HCT116 (cell line): ENCODE measurements at regions not wholly inside any gene's neighbourhood (a gene's known extent, or its start where the extent isn't known, plus 50 kb on each side); places are given as distances from the start of the nearest gene placed in this dataset.

Experiments
- ATAC-seq: fragments of 200-7000 bp; cut with Tn5 transposase; 2 replicates; pipeline ENCODE4 v1.9.1; 2020; ENCODE audit warnings: mild to moderate bottlenecking, moderate library complexity
- BruUV-seq: library from RNA; stranded (reverse); fragments of 400-500 nt; replicated peaks from 2 replicates; lab custom pipeline; 2021; lab: Mats Ljungman, UMichigan
- CTCF ChIA-PET: fragments of 300-600 bp; sonication (Branson Sonifier 250); formaldehyde crosslinking; loops from one replicate; lab custom pipeline; 2021; ENCODE audit warnings: antibody characterized with exemption; lab: Charles Lee
- POLR2A ChIA-PET: fragments of 300-600, 350-600 bp; sonication (Branson Sonifier 250); formaldehyde crosslinking; loops from one replicate; lab custom pipeline; 2021; ENCODE audit warnings: antibody characterized with exemption; lab: Charles Lee
- RAD21 ChIA-PET, 2 experiments: fragments of 300-600 bp; sonication (Branson Sonifier 250); formaldehyde crosslinking; loops; one replicate each; lab custom pipeline; 2023; ENCODE audit warnings: low total read pairs in 2 of 2; ENCODE audit not compliant: uncharacterized antibody in 2 of 2, unreplicated experiment in 2 of 2, low non-redundant PET in 1 of 2; lab: Charles Lee
- DNase-seq: peaks from one replicate; pipeline ENCODE4 v3.0.0-alpha.2; 2010; ENCODE audit warnings: low read depth, low spot score
- H2AFZ ChIP-seq: fragments of 200-600 bp; shearing (Covaris generic), sonication (generic); 2 replicates; pipeline ENCODE4 v1.6.1; 2017; ENCODE audit warnings: low read depth, mixed run types, mixed read lengths, antibody characterized with exemption, low read length; ENCODE audit not compliant: poor library complexity, severe bottlenecking
- H3K27ac ChIP-seq: 2 replicates; pipeline ENCODE4 v1.5.1; 2012; ENCODE audit warnings: low read depth, low read length
- H3K27me3 ChIP-seq: fragments of 200-600 bp; sonication (generic); 2 replicates; pipeline ENCODE4 v1.6.1; 2016; ENCODE audit warnings: mixed run types, low read length, mixed read lengths; ENCODE audit not compliant: insufficient read depth
- H3K36me3 ChIP-seq, 2 experiments: fragments of 200-500 bp in 1 of 2; fragments of 200-600 bp in 1 of 2; sonication (Bioruptor generic) in 1 of 2; sonication (generic) in 1 of 2; 2 replicates each; pipeline versions ENCODE4 v1.5.1 to v1.6.1; 2014 to 2016; ENCODE audit warnings: low read length in 2 of 2, inconsistent platforms in 1 of 2, mixed read lengths in 1 of 2, mixed run types in 1 of 2; ENCODE audit not compliant: insufficient read depth in 2 of 2, control insufficient read depth in 1 of 2
- H3K4me1 ChIP-seq, 2 experiments: fragments of 200-600 bp in 1 of 2; sonication (generic) in 1 of 2; 2 replicates each; pipeline versions ENCODE4 v1.5.1 to v1.6.1; 2012 to 2017; ENCODE audit warnings: low read length in 2 of 2, inconsistent platforms in 1 of 2, mild to moderate bottlenecking in 1 of 2, mixed read lengths in 1 of 2, mixed run types in 1 of 2, moderate library complexity in 1 of 2; ENCODE audit not compliant: insufficient read depth in 2 of 2, control insufficient read depth in 1 of 2
- H3K4me2 ChIP-seq: fragments of 200-600 bp; sonication (generic); 2 replicates; pipeline ENCODE4 v1.6.1; 2017; ENCODE audit warnings: mixed run types, low read length, mixed read lengths
- H3K4me3 ChIP-seq, 2 experiments: fragments of 200-600 bp in 1 of 2; sonication (generic) in 1 of 2; replicated peaks in 1 of 2; 2 replicates each; pipeline ENCODE4 v1.5.1; 2011 to 2016; ENCODE audit warnings: low read length in 2 of 2, control low read depth in 1 of 2, low read depth in 1 of 2, mild to moderate bottlenecking in 1 of 2, mixed read lengths in 1 of 2, mixed run types in 1 of 2
- H3K79me2 ChIP-seq: fragments of 200-600 bp; sonication (generic); 2 replicates; pipeline ENCODE4 v1.6.1; 2017; ENCODE audit warnings: mild to moderate bottlenecking, mixed run types, low read length, moderate library complexity, mixed read lengths; ENCODE audit not compliant: insufficient read depth
- H3K9ac ChIP-seq: fragments of 200-600 bp; sonication (generic); 2 replicates; pipeline ENCODE4 v1.6.1; 2016; ENCODE audit warnings: low read length, mixed read lengths
- H3K9me2 ChIP-seq: fragments of 200-600 bp; sonication (generic), shearing (Covaris generic); 2 replicates; pipeline ENCODE4 v1.6.1; 2017; ENCODE audit warnings: mixed run types, mild to moderate bottlenecking, moderate library complexity; ENCODE audit not compliant: insufficient read depth
- H3K9me3 ChIP-seq, 2 experiments: fragments of 200-500 bp in 1 of 2; fragments of 200-600 bp in 1 of 2; sonication (Bioruptor generic) in 1 of 2; sonication (generic) in 1 of 2; 2 replicates each; pipeline ENCODE4 v1.6.1; 2014 to 2017; ENCODE audit warnings: low read length in 2 of 2, mixed read lengths in 2 of 2, inconsistent platforms in 1 of 2, low read depth in 1 of 2, mild to moderate bottlenecking in 1 of 2, mixed run types in 1 of 2, moderate library complexity in 1 of 2; ENCODE audit not compliant: control insufficient read depth in 1 of 2, insufficient read depth in 1 of 2
- H4K20me1 ChIP-seq: fragments of 200-600 bp; sonication (generic), shearing (Covaris generic); 2 replicates; pipeline ENCODE4 v1.6.1; 2017; ENCODE audit warnings: mixed run types, mild to moderate bottlenecking, moderate library complexity; ENCODE audit not compliant: insufficient read depth
- CBX3 ChIP-seq: IDR thresholded peaks from 2 replicates; pipeline ENCODE4 v1.6.1; 2012; ENCODE audit warnings: low read depth
- CEBPB ChIP-seq: IDR thresholded peaks from 2 replicates; pipeline ENCODE4 v1.6.1; 2012; ENCODE audit warnings: low read depth
- EGR1 ChIP-seq: IDR thresholded peaks from 2 replicates; pipeline ENCODE4 v1.6.1; 2012; ENCODE audit warnings: low read depth
- ELF1 ChIP-seq: IDR thresholded peaks from 2 replicates; pipeline ENCODE4 v1.6.1; 2012; ENCODE audit warnings: low read depth, borderline replicate concordance
- EZH2 ChIP-seq: fragments of 200-600 bp; sonication (generic); IDR thresholded peaks from 2 replicates; pipeline ENCODE4 v1.6.1; 2017; ENCODE audit warnings: antibody characterized with exemption, mixed run types
- EZH2phosphoT487 ChIP-seq: fragments of 200-600 bp; IDR thresholded peaks from 2 replicates; pipeline ENCODE4 v1.6.1; 2018; ENCODE audit warnings: antibody characterized with exemption, borderline replicate concordance
- FOSL1 ChIP-seq: IDR thresholded peaks from 2 replicates; pipeline ENCODE4 v1.6.1; 2012; ENCODE audit warnings: low read depth
- JUND ChIP-seq: IDR thresholded peaks from 2 replicates; pipeline ENCODE4 v1.6.1; 2012
- POLR2A ChIP-seq: IDR thresholded peaks from 2 replicates; pipeline ENCODE4 v1.7.0; 2011; ENCODE audit warnings: borderline replicate concordance; ENCODE audit not compliant: insufficient read depth, insufficient read length; ENCODE audit errors: extremely low read depth
- POLR2AphosphoS5 ChIP-seq: IDR thresholded peaks from 2 replicates; pipeline ENCODE4 v1.6.1; 2011; ENCODE audit warnings: mild to moderate bottlenecking, low read depth, low read length, moderate library complexity
- RAD21 ChIP-seq: IDR thresholded peaks from 2 replicates; pipeline ENCODE4 v1.6.1; 2012; ENCODE audit warnings: low read depth, mild to moderate bottlenecking
- SIN3A ChIP-seq: IDR thresholded peaks from 2 replicates; pipeline ENCODE4 v1.6.1; 2012; ENCODE audit warnings: low read depth
- SP1 ChIP-seq: IDR thresholded peaks from 2 replicates; pipeline ENCODE4 v1.6.1; 2012; ENCODE audit warnings: low read depth
- SRF ChIP-seq: IDR thresholded peaks from 2 replicates; pipeline ENCODE4 v1.6.1; 2012; ENCODE audit warnings: low read depth
- TCF7L2 ChIP-seq: IDR thresholded peaks from 2 replicates; pipeline ENCODE4 v1.7.0; 2011; ENCODE audit warnings: borderline replicate concordance, inconsistent platforms; ENCODE audit not compliant: insufficient read depth, insufficient read length; ENCODE audit errors: extremely low read depth
- ZFX ChIP-seq: fragments of 450-650 bp; IDR thresholded peaks from 2 replicates; pipeline ENCODE4 v1.6.1; 2017
- ZNF274 ChIP-seq: fragments of 200-500 bp; sonication (Bioruptor generic); IDR thresholded peaks from 2 replicates; pipeline ENCODE4 v1.6.1; 2014; ENCODE audit warnings: mild to moderate bottlenecking, low read depth, low read length, inconsistent platforms
- intact Hi-C: fragments of 100-400 bp; cut with micrococcal nuclease; formaldehyde crosslinking; loops from 2 replicates; pipeline ENCODE4 v1.10.0; 2022
- TF ChIP-seq, protein P1 (sequence below), 3 experiments: fragments of 200-600 bp in 1 of 3; sonication (generic) in 1 of 3; IDR thresholded peaks in 2 of 3; conservative IDR thresholded peaks in 1 of 3; 2 replicates each; pipeline ENCODE4 v1.5.1; 2012 to 2017; ENCODE audit warnings: low read depth in 2 of 3, low read length in 2 of 3, antibody characterized with exemption in 1 of 3, borderline replicate concordance in 1 of 3, control low read depth in 1 of 3, mild to moderate bottlenecking in 1 of 3, mixed read lengths in 1 of 3, mixed run types in 1 of 3, moderate library complexity in 1 of 3; ENCODE audit not compliant: insufficient read depth in 1 of 3
- TF ChIP-seq, protein P2 (sequence below): IDR thresholded peaks from 2 replicates; pipeline ENCODE4 v1.6.1; 2012

DNA sequence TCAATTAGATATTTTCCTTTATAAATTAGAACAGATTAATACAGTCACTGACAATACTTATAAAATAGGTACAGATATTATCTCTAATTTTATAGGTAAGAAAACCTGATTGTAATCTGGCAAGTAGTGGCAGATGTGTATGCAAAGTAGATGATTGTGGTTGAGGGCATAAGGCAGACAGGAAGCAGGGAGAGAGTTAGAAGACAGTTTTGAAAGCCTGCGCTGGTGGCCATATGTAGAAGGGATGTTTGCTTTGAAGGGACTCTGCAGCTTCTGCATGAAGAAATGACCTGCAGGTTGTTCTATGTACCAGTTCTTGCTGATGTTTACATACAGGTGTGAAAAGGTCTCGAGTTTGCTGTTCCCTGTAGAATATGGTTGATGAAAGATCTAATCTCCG is 416.3 kb upstream of the SLIT2 start:
- CTCF ChIA-PET = no interaction called here
- TF ChIP-seq POLR2AphosphoS5 (no peak), RAD21 (no peak), EZH2phosphoT487 (no peak), ELF1 (no peak), SP1 (no peak)
- TF ChIP-seq, all 23 proteins: peak for 0
- H2AFZ ChIP-seq = no peak overlapping the region
- no peaks in the 10 kb centered on the region for H3K27me3 ChIP-seq
- ATAC-seq (no peak), DNase-seq (no peak)
- no peaks in the 10 kb centered on the region for H3K79me2 ChIP-seq
- H3K36me3 ChIP-seq = no peaks in the 10 kb centered on the region
- no peaks in the 10 kb centered on the region for H3K4me1 ChIP-seq
- H3K27ac ChIP-seq = no peak overlapping the region
- ChIA-PET POLR2A (no interaction called here), RAD21 (no interaction called here)
- no peaks in the 10 kb centered on the region for H4K20me1 ChIP-seq
- intact Hi-C loops = no loop called here
- H3K4me2 ChIP-seq = no peak overlapping the region
- H3K4me3 ChIP-seq = no peak overlapping the region
- H3K9me2 ChIP-seq = no peaks in the 10 kb centered on the region
- H3K9me3 ChIP-seq = no peaks in the 10 kb centered on the region
- BruUV-seq = no TSS peak
- no peak overlapping the region for H3K9ac ChIP-seq

DNA sequence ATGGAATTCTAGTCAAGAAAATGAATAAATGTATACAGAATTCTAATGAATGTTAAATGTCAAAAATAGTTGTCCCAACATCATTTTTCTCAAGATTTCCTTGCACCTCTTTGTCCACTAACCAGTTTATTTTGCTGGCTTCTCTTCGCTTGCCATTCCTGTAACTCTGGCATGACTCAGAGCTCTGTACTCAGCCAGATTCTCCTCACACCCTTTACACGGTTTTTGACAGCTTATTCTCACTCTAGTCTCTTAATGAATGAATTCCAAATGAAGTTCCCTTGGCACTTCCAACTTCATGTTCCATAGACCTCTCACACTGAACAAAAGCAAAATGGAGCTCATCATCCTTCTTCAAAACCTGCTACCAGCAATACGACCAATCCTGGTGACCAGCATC is 419.3 kb upstream of the SLIT2 start:
- DNase-seq (no peak), ATAC-seq (no peak)
- H2AFZ ChIP-seq = no peak overlapping the region
- H3K79me2 ChIP-seq = no peaks in the 10 kb centered on the region
- H3K27ac ChIP-seq = no peak overlapping the region
- BruUV-seq = no TSS peak
- no peak overlapping the region for H3K4me3 ChIP-seq
- H4K20me1 ChIP-seq = no peaks in the 10 kb centered on the region
- H3K9me3 ChIP-seq = no peaks in the 10 kb centered on the region
- no peak overlapping the region for H3K9ac ChIP-seq
- CTCF ChIA-PET = no interaction called here
- POLR2A ChIA-PET = no interaction called here
- RAD21 ChIA-PET = no interaction called here
- H3K9me2 ChIP-seq = no peaks in the 10 kb centered on the region
- intact Hi-C loops = no loop called here
- H3K27me3 ChIP-seq = no peaks in the 10 kb centered on the region
- H3K4me2 ChIP-seq = no peak overlapping the region
- no peaks in the 10 kb centered on the region for H3K4me1 ChIP-seq
- H3K36me3 ChIP-seq = no peaks in the 10 kb centered on the region
- TF ChIP-seq, protein P1, sequence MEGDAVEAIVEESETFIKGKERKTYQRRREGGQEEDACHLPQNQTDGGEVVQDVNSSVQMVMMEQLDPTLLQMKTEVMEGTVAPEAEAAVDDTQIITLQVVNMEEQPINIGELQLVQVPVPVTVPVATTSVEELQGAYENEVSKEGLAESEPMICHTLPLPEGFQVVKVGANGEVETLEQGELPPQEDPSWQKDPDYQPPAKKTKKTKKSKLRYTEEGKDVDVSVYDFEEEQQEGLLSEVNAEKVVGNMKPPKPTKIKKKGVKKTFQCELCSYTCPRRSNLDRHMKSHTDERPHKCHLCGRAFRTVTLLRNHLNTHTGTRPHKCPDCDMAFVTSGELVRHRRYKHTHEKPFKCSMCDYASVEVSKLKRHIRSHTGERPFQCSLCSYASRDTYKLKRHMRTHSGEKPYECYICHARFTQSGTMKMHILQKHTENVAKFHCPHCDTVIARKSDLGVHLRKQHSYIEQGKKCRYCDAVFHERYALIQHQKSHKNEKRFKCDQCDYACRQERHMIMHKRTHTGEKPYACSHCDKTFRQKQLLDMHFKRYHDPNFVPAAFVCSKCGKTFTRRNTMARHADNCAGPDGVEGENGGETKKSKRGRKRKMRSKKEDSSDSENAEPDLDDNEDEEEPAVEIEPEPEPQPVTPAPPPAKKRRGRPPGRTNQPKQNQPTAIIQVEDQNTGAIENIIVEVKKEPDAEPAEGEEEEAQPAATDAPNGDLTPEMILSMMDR (IDR thresholded peaks at IDR 0.05 in 2 of 3, conservative IDR thresholded peaks at IDR 0.05 in 1 of 3; ENCODE audit: borderline replicate concordance in 1 of 3, insufficient read depth in 1 of 3, low read depth in 2 of 3, low read length in 2 of 3) = no peak
- no peak for TF ChIP-seq JUND
- TF ChIP-seq SIN3A = no peak
- TF ChIP-seq SP1 = no peak
- no peak for TF ChIP-seq FOSL1
- no peak for TF ChIP-seq TCF7L2
- no peak for TF ChIP-seq EZH2phosphoT487
- no peak for TF ChIP-seq CEBPB
- TF ChIP-seq, protein P2, sequence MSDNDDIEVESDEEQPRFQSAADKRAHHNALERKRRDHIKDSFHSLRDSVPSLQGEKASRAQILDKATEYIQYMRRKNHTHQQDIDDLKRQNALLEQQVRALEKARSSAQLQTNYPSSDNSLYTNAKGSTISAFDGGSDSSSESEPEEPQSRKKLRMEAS = no peak
- no peak for TF ChIP-seq POLR2AphosphoS5
- TF ChIP-seq SRF = no peak
- no peak for TF ChIP-seq ZNF274
- TF ChIP-seq CBX3 = no peak
- TF ChIP-seq EZH2 = no peak
- TF ChIP-seq EGR1 = no peak
- no peak for TF ChIP-seq POLR2A
- no peak for TF ChIP-seq RAD21
- no peak for TF ChIP-seq ZFX
- TF ChIP-seq ELF1 = no peak
